ENCODE measurements at regions not wholly inside any gene's neighbourhood (a gene's known extent, or its start where the extent isn't known, plus 50 kb on each side); places are given as distances from the start of the nearest gene placed in this dataset.

DNA sequence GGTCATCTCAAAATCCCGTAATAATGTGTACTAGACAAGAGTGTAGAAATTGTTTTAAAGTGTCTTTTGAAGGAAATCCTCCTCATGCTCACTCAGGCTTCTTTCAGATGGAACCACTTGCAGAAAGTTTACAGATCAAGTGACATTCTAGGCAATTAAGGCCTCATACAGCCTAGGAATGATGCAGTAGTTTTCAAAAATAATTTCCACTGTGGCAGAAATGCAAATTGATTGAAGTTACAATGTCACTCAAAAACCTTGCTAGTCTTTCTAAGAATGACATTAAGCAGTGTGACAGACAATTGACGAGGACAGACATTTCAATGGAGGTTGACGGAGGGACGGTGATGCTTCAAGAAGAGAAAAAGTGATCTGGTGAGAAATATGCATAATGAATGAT, 53.5 kb upstream of the CDH8 start:
- no peak for DNase-seq
- Histone ChIP-seq H3K36me3 (ENCODE audit: insufficient read depth, low read length) (no peaks in the 10 kb centered on the region), H3K27me3 (ENCODE audit: insufficient read depth, low read length, poor library complexity, severe bottlenecking) (no peaks in the 10 kb centered on the region), H3K27ac (ENCODE audit: low read depth, low read length) (no peak overlapping the region), H3K9me3 (ENCODE audit: low read length) (no peaks in the 10 kb centered on the region), H3K4me1 (ENCODE audit: insufficient read depth, low read length) (no peaks in the 10 kb centered on the region), H3K4me3 (ENCODE audit: low read length) (no peak overlapping the region)
- Mint-ChIP-seq H3K36me3 (peaks cover 0 to 3% (median 0%) of the 10 kb centered on the region in 3 donors), H3K9me3 (peaks cover 8 to 26% (median 14%) of the 10 kb centered on the region in 5 donors), H3K4me3 (no peak overlapping the region), H3K27me3 (no peaks in the 10 kb centered on the region), H3K4me1 (no peaks in the 10 kb centered on the region), H3K27ac (no peak overlapping the region)
- ChIA-PET CTCF (no interaction called here), POLR2A (no interaction called here)

GRCh38 chr16:62088731-62089410, 52.6 kb upstream of the CDH8 start:
- Histone ChIP-seq H3K27me3 (ENCODE audit: insufficient read depth, low read length, poor library complexity, severe bottlenecking) (no peaks in the 10 kb centered on the region), H3K4me1 (ENCODE audit: insufficient read depth, low read length) (no peaks in the 10 kb centered on the region), H3K27ac (ENCODE audit: low read depth, low read length) (no peak overlapping the region), H3K4me3 (ENCODE audit: low read length) (no peak overlapping the region), H3K36me3 (ENCODE audit: insufficient read depth, low read length) (no peaks in the 10 kb centered on the region), H3K9me3 (ENCODE audit: low read length) (no peaks in the 10 kb centered on the region)
- no peak overlapping the region for H3K4me3 Mint-ChIP-seq
- no peaks in the 10 kb centered on the region for H3K27me3 Mint-ChIP-seq
- POLR2A ChIA-PET, result no interaction called here
- H3K4me1 Mint-ChIP-seq, result no peaks in the 10 kb centered on the region
- H3K9me3 Mint-ChIP-seq, result peaks cover 10 to 26% (median 16%) of the 10 kb centered on the region in 5 donors
- CTCF ChIA-PET, result no interaction called here
- DNase-seq, result no peak
- no peak overlapping the region for H3K27ac Mint-ChIP-seq
- peaks cover 0 to 3% (median 0%) of the 10 kb centered on the region in 3 donors for H3K36me3 Mint-ChIP-seq

Measured in CD8-positive, alpha-beta memory T cell (primary cell).